Osteocyte (in vitro differentiated cells): ENCODE measurements at regions not wholly inside any gene's neighbourhood (a gene's known extent, or its start where the extent isn't known, plus 50 kb on each side); places are given as distances from the start of the nearest gene placed in this dataset.

Experiments used
- DNase-seq: peaks from one replicate; pipeline ENCODE4 v3.0.0; 2021; ENCODE audit warnings: mixed read lengths; ENCODE audit not compliant: unreplicated experiment; ENCODE audit errors: extremely low spot score
- H3K27ac Mint-ChIP-seq: one replicate; pipeline ENCODE4 v1.8.0; 2021; ENCODE audit warnings: mild to moderate bottlenecking, mixed read lengths; ENCODE audit not compliant: unreplicated experiment
- H3K27me3 Mint-ChIP-seq: one replicate; pipeline ENCODE4 v1.8.0; 2021; ENCODE audit warnings: mixed read lengths; ENCODE audit not compliant: unreplicated experiment
- H3K36me3 Mint-ChIP-seq: one replicate; pipeline ENCODE4 v1.8.0; 2021; ENCODE audit warnings: mixed read lengths; ENCODE audit not compliant: unreplicated experiment
- H3K4me1 Mint-ChIP-seq: one replicate; pipeline ENCODE4 v1.8.0; 2021; ENCODE audit warnings: mixed read lengths; ENCODE audit not compliant: unreplicated experiment
- H3K4me3 Mint-ChIP-seq: one replicate; pipeline ENCODE4 v1.8.0; 2021; ENCODE audit warnings: mild to moderate bottlenecking, moderate library complexity, mixed read lengths; ENCODE audit not compliant: unreplicated experiment
- H3K9me3 Mint-ChIP-seq: one replicate; pipeline ENCODE4 v1.8.0; 2021; ENCODE audit warnings: mixed read lengths; ENCODE audit not compliant: unreplicated experiment
- CTCF ChIP-seq: fragments of 200-600 bp; sonication (generic); IDR thresholded peaks from 2 replicates; pipeline ENCODE4 v1.5.0; 2021; ENCODE audit warnings: antibody characterized with exemption, mild to moderate bottlenecking, moderate library complexity

GRCh38 chr6:130694606-130695005, 132.6 kb upstream of the SMLR1 start:
- H3K27ac Mint-ChIP-seq = no peak overlapping the region
- peaks cover 3% of the 10 kb centered on the region for H3K4me1 Mint-ChIP-seq
- no peak for DNase-seq
- H3K36me3 Mint-ChIP-seq = no peaks in the 10 kb centered on the region
- H3K4me3 Mint-ChIP-seq = no peak overlapping the region
- no peaks in the 10 kb centered on the region for H3K9me3 Mint-ChIP-seq
- no peaks in the 10 kb centered on the region for H3K27me3 Mint-ChIP-seq
- no peak for TF ChIP-seq CTCF

- DNase-seq = no peak
- Mint-ChIP-seq H3K4me3 (no peak overlapping the region), H3K9me3 (no peaks in the 10 kb centered on the region), H3K4me1 (peaks cover 3% of the 10 kb centered on the region), H3K36me3 (no peaks in the 10 kb centered on the region), H3K27ac (no peak overlapping the region), H3K27me3 (no peaks in the 10 kb centered on the region)
- TF ChIP-seq CTCF = no peak
Measured at GRCh38 chr6:130696806-130697205, 130.4 kb upstream of the SMLR1 start.

GRCh38 chr6:130697271-130697994, 129.8 kb upstream of the SMLR1 start:
- H3K27ac Mint-ChIP-seq = no peak overlapping the region
- no peaks in the 10 kb centered on the region for H3K36me3 Mint-ChIP-seq
- peaks cover 3% of the 10 kb centered on the region for H3K4me1 Mint-ChIP-seq
- H3K27me3 Mint-ChIP-seq = no peaks in the 10 kb centered on the region
- TF ChIP-seq CTCF = no peak
- H3K4me3 Mint-ChIP-seq = no peak overlapping the region
- DNase-seq = no peak
- no peaks in the 10 kb centered on the region for H3K9me3 Mint-ChIP-seq

GRCh38 chr6:130697995-130698535, 129.1 kb upstream of the SMLR1 start:
- no peak for DNase-seq
- TF ChIP-seq CTCF = peak; percentile 93
- Mint-ChIP-seq H3K36me3 (no peaks in the 10 kb centered on the region), H3K27ac (no peak overlapping the region), H3K27me3 (no peaks in the 10 kb centered on the region), H3K4me1 (peaks cover 3% of the 10 kb centered on the region), H3K4me3 (no peak overlapping the region), H3K9me3 (peaks cover 5% of the 10 kb centered on the region)

GRCh38 chr6:130699742-130700141, 127.5 kb upstream of the SMLR1 start:
- no peak for TF ChIP-seq CTCF
- Mint-ChIP-seq H3K27ac (no peak overlapping the region), H3K9me3 (peaks cover 17% of the 10 kb centered on the region)

More at GRCh38 chr6:130699742-130700141, 127.5 kb upstream of the SMLR1 start:
- Mint-ChIP-seq H3K4me3 (no peak overlapping the region), H3K27me3 (no peaks in the 10 kb centered on the region), H3K36me3 (no peaks in the 10 kb centered on the region), H3K4me1 (peaks cover 3% of the 10 kb centered on the region)
- no peak for DNase-seq
